ENCODE measurements at regions not wholly inside any gene's neighbourhood (a gene's known extent, or its start where the extent isn't known, plus 50 kb on each side); places are given as distances from the start of the nearest gene placed in this dataset.

DNA sequence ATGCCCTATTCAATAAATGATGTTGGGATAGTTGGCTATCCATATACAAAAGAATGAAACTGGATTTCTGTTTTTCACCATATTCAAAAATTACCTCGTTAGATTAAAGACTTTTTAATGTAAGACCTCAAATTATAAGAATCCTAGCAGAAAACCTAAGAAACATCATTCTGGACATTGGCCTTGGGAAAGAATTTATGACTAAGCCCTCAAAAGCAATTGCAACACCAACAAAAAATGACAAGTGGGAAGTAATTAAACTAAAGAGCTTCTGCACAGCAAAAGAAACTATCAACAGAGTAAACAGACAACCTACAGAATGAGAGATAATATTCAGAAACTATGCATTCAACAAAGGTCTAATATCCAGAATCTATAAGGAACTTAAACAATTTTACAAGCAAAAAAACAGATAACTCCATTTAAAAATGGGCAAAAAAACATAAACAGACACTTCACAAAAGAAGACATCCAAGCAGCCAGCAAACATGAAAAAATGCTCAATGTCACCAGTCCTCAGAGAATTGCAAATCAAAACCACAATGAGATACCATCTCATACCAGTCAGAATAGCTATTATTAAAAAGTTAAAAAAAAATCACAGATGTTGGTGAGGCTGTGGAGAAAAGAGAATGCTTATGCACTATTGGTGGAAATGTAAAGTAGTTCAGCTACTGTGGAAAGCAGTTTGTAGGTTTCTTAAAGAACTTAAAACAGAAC is 309.8 kb downstream of the AHR start:
- intact Hi-C loops (cut with DNase I; ENCODE audit: low total_unique reads), result no loop called here
- H3K27ac ChIP-seq, result no peak overlapping the region
- TF ChIP-seq, protein P1, sequence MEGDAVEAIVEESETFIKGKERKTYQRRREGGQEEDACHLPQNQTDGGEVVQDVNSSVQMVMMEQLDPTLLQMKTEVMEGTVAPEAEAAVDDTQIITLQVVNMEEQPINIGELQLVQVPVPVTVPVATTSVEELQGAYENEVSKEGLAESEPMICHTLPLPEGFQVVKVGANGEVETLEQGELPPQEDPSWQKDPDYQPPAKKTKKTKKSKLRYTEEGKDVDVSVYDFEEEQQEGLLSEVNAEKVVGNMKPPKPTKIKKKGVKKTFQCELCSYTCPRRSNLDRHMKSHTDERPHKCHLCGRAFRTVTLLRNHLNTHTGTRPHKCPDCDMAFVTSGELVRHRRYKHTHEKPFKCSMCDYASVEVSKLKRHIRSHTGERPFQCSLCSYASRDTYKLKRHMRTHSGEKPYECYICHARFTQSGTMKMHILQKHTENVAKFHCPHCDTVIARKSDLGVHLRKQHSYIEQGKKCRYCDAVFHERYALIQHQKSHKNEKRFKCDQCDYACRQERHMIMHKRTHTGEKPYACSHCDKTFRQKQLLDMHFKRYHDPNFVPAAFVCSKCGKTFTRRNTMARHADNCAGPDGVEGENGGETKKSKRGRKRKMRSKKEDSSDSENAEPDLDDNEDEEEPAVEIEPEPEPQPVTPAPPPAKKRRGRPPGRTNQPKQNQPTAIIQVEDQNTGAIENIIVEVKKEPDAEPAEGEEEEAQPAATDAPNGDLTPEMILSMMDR (IDR thresholded peaks at IDR 0.05), result no peak
- H3K4me1 ChIP-seq, result no peaks in the 10 kb centered on the region
- no peak for DNase-seq
- no peak overlapping the region for H3K4me3 ChIP-seq
- no peaks in the 10 kb centered on the region for H3K9me3 ChIP-seq
- no peaks in the 10 kb centered on the region for H3K27me3 ChIP-seq
- H3K36me3 ChIP-seq, result no peaks in the 10 kb centered on the region

DNA sequence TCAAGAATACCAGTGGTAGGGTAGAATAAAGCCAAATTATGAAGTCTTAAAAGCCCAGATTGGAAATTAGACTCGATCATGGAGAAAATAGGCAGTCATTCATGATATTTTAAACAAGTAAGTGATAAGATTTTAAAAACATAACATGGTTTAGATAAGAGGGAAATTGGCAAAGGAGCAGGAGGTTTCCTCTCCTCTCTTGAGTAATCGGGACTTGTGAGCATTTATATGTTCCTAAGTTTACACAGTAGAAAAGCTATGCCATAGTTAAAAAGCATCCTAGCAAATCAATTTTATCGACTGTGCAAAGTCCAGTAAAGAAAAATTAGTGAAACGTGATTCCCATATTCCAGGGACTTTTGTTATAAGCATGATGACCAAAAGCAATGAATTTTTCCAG is 313.2 kb downstream of the AHR start:
- no peak overlapping the region for H3K27ac ChIP-seq
- no peak for DNase-seq
- H3K27me3 ChIP-seq, result no peaks in the 10 kb centered on the region
- H3K4me3 ChIP-seq, result no peak overlapping the region
- TF ChIP-seq, protein P1 (IDR thresholded peaks at IDR 0.05), result no peak
- H3K4me1 ChIP-seq, result no peaks in the 10 kb centered on the region
- no peaks in the 10 kb centered on the region for H3K9me3 ChIP-seq
- intact Hi-C loops (cut with DNase I; ENCODE audit: low total_unique reads), result no loop called here
- no peaks in the 10 kb centered on the region for H3K36me3 ChIP-seq

DNA sequence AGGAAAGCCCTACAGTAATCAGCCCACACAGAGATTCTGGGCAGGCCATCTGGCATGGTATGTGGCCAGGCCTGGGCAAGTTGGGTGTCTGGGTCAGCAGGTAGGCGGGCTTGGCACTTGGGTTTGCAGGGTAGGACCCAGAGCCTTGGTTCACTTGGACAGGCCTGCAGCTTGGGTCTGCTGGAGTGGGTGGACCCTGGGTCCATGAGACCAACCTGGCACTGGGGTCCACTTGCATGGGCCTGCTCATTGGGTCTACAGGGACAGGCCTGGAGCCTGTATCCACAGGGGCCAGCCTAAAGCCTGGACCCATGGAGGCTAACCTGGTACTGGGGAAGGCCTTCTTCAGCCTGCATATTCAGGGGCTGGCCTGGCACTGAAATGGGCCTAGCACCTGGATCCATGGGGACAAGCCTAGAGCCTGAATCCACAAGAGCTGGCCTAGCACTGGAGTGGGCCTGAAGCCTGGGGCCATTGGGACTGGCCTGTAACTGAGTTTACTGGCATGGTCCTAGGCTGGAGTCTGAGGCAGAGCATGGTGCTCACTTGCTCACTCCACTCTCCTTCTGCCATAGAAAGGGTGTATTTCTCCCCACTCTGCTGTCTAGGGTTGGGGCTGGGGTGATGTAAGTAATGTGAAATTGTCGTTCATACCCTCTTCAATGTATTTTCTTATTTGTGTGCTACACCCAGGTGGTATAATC is 315.0 kb downstream of the AHR start:
- intact Hi-C loops (cut with DNase I; ENCODE audit: low total_unique reads), result no loop called here
- Histone ChIP-seq H3K9me3 (no peaks in the 10 kb centered on the region), H3K27me3 (no peaks in the 10 kb centered on the region), H3K36me3 (no peaks in the 10 kb centered on the region), H3K4me3 (no peak overlapping the region), H3K27ac (no peak overlapping the region), H3K4me1 (no peaks in the 10 kb centered on the region)
- TF ChIP-seq, protein P1 (IDR thresholded peaks at IDR 0.05), result no peak
- no peak for DNase-seq

DNA sequence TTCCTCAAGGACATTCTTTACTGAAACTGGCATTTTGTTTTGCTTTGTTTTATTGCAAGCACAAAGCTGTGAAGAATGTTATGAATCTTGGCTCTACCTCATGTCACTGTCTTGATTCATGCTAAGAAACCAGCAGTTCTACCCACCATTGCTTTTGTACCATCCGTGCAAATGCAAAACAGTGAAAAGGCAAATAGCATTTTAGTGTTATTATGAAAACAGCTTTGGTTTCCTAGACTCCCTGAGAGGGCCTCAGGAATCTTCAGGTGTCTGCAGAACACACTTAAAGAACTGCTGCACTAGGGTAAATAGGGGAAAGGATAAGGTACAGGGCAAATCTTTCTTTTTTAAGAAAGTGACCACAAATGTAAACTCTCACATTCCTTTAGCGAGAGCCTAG is 318.9 kb downstream of the AHR start:
- no peaks in the 10 kb centered on the region for H3K27me3 ChIP-seq
- H3K36me3 ChIP-seq, result no peaks in the 10 kb centered on the region
- TF ChIP-seq, protein P1 (IDR thresholded peaks at IDR 0.05), result no peak
- no peaks in the 10 kb centered on the region for H3K9me3 ChIP-seq
- H3K4me1 ChIP-seq, result no peaks in the 10 kb centered on the region
- intact Hi-C loops (cut with DNase I; ENCODE audit: low total_unique reads), result no loop called here
- H3K4me3 ChIP-seq, result no peak overlapping the region
- no peak for DNase-seq
- no peak overlapping the region for H3K27ac ChIP-seq

DNA sequence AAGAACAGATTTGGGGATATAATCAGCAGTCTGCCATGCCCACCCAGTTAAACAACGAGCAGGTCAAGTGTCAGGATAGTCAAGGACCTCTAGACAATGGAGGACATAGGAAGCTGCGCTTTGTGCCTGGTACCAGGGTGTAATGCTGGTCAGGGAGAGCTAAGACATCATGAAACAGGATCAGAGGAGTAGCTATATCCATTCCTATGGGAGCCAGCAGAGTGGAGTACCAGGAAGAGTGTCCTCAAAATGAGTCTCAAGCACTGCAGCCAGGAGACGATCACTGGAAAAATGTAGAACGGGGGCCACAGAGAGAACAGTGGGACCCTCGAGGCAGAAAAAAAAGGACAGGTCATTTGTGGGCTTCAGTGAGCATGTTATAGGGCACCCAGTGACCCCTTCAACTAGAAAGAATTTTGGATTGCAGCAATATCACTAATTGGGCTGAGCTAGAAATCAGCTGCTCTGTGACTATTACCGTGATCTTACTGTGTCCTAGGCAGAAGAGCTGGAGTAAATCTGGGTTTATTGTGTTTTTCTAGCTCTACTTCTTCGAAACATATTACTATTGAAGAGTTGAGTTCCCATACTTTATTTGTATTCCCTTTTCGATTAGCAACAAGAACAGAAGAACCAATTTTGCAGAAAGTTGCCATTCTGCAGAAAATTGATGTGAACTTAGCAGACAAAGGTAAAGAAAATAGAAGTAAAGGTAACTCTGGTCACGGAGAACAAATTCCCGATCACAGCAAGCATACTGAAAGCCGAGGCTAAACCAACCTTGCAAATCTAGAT is 319.6 kb downstream of the AHR start:
- TF ChIP-seq, protein P1 (IDR thresholded peaks at IDR 0.05), result no peak
- intact Hi-C loops (cut with DNase I; ENCODE audit: low total_unique reads), result no loop called here
- DNase-seq, result no peak
- no peaks in the 10 kb centered on the region for H3K4me1 ChIP-seq
- no peak overlapping the region for H3K27ac ChIP-seq
- H3K36me3 ChIP-seq, result no peaks in the 10 kb centered on the region
- no peaks in the 10 kb centered on the region for H3K9me3 ChIP-seq
- H3K4me3 ChIP-seq, result no peak overlapping the region
- no peaks in the 10 kb centered on the region for H3K27me3 ChIP-seq

Data from tibial artery (tissue), 4 donors.